A549 (cell line): ENCODE measurements at regions not wholly inside any gene's neighbourhood (a gene's known extent, or its start where the extent isn't known, plus 50 kb on each side); places are given as distances from the start of the nearest gene placed in this dataset.

Experiments
- CTCF ChIP-seq: fragments of >200 bp; sonication (Bioruptor Twin); formaldehyde crosslinking; IDR thresholded peaks from 3 replicates; pipeline ENCODE4 v1.5.1; 2016
- EP300 ChIP-seq, 2 experiments: fragments of >200 bp; sonication (Bioruptor Twin); formaldehyde crosslinking; IDR thresholded peaks; 2 replicates in 1 of 2; 3 replicates in 1 of 2; pipeline ENCODE4 v1.6.1; 2016 to 2017
- GATA3 ChIP-seq: IDR thresholded peaks from 2 replicates; pipeline ENCODE4 v1.6.1; 2012; ENCODE audit warnings: borderline replicate concordance
- MAX ChIP-seq: IDR thresholded peaks from 2 replicates; pipeline ENCODE4 v1.6.1; 2012
- PHF8 ChIP-seq: fragments of 200-600 bp; sonication (generic); IDR thresholded peaks from 2 replicates; pipeline ENCODE4 v1.6.1; 2016; ENCODE audit warnings: low read depth, mild to moderate bottlenecking, antibody characterized with exemption, moderate library complexity, borderline replicate concordance
- POLR2A ChIP-seq: IDR thresholded peaks from 2 replicates; pipeline ENCODE4 v1.6.1; 2012; ENCODE audit warnings: mild to moderate bottlenecking, low read length
- RARB ChIP-seq: fragments of 250-450 bp; sonication (Bioruptor Pico); IDR thresholded peaks from 2 replicates; pipeline ENCODE4 v1.8.0; 2021; ENCODE audit warnings: mild to moderate bottlenecking, moderate library complexity
- SMC3 ChIP-seq: fragments of >200 bp; sonication (Bioruptor Twin); formaldehyde crosslinking; IDR thresholded peaks from 3 replicates; pipeline ENCODE4 v1.6.1; 2018; ENCODE audit warnings: inconsistent platforms
- USF2 ChIP-seq: fragments of 450-650 bp; IDR thresholded peaks from 2 replicates; pipeline ENCODE4 v1.6.1; 2014; ENCODE audit warnings: antibody characterized with exemption

DNA sequence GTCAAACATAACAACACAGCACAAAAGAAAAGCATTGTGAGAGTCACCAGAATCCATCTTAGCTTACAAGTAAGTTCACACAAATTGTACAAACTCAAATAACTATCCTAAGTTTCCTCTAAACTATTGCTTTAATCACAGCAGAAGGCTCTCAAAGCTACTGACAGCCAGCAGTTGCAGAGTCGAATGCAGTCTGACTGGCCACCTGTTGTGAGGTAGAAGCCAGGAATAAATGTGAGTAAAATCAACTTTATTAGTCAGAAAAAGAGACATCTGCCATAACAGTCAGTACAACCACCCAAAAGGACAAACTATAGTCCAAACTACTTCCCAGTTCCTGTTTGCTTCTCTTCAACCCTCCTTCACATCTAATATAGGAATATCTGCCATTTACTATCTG lies 231.7 kb upstream of the USP15 start:
- TF ChIP-seq MAX = no peak
- TF ChIP-seq POLR2A = no peak
- TF ChIP-seq CTCF = no peak
- no peak for TF ChIP-seq PHF8
- TF ChIP-seq SMC3 = no peak
- no peak for TF ChIP-seq USF2
- TF ChIP-seq EP300 (IDR thresholded peaks at IDR 0.05) = no peak
- no peak for TF ChIP-seq RARB
- TF ChIP-seq GATA3 = no peak
